ENCODE measurements at regions not wholly inside any gene's neighbourhood (a gene's known extent, or its start where the extent isn't known, plus 50 kb on each side); places are given as distances from the start of the nearest gene placed in this dataset.

DNA sequence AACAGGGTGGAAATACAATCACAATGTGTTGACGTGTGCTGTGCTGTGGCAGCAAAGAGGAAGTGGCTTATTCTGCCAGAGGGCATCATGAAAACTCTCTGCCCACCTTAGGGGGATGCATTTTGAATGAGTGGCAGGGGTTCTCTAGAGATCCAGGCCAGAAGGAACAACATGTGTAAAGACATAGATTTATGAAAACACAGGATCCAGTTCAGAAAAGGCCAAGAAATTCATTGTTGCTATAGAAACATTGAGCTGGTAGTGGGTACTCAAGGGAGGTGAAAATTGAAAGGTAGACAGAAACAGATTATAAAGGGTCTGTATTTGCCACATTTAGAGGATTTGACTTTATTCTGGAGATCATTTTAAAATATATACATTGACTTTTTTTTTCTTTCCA lies 417.7 kb downstream of the ENC1 start:
- no peaks in the 10 kb centered on the region for H3K4me1 ChIP-seq (ENCODE audit: insufficient read depth, low read length)
- H3K9ac ChIP-seq (ENCODE audit: low read length), result no peak overlapping the region
- no peak overlapping the region for H3K4me3 ChIP-seq (ENCODE audit: low read depth in 1 of 2, low read length in 2 of 2)
- H3K9me3 ChIP-seq (ENCODE audit: low read length), result no peaks in the 10 kb centered on the region
- no peak overlapping the region for H3K27ac ChIP-seq (ENCODE audit: low read depth, low read length)
- H3K36me3 ChIP-seq (ENCODE audit: insufficient read depth, low read length), result no peaks in the 10 kb centered on the region
- H3K27me3 ChIP-seq (ENCODE audit: control insufficient read depth in 1 of 2, insufficient read depth in 2 of 2, low read length in 2 of 2), result no peaks in the 10 kb centered on the region

DNA sequence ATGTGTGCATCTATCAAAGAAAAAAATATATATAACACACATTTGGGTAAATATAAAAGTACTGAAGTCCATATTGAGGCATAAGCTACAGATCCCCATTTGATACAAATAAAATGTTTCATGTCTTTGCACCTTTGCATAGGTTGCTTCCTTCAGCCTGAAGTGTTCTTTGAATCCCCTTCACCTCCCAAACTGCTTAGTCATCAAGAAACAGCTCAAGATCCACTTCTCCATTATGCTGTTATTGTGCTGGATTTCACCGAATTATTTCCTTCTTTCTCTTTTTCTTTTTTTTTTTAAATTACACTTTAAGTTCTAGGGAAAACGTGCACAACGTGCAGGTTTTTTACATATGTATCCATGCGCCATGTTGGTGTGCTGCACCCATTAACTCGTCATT lies 419.1 kb downstream of the ENC1 start:
- no peaks in the 10 kb centered on the region for H3K4me1 ChIP-seq (ENCODE audit: insufficient read depth, low read length)
- H3K9ac ChIP-seq (ENCODE audit: low read length), result no peak overlapping the region
- no peaks in the 10 kb centered on the region for H3K9me3 ChIP-seq (ENCODE audit: low read length)
- H3K27ac ChIP-seq (ENCODE audit: low read depth, low read length), result no peak overlapping the region
- H3K27me3 ChIP-seq (ENCODE audit: control insufficient read depth in 1 of 2, insufficient read depth in 2 of 2, low read length in 2 of 2), result no peaks in the 10 kb centered on the region
- H3K36me3 ChIP-seq (ENCODE audit: insufficient read depth, low read length), result no peaks in the 10 kb centered on the region
- H3K4me3 ChIP-seq (ENCODE audit: low read depth in 1 of 2, low read length in 2 of 2), result no peak overlapping the region

DNA sequence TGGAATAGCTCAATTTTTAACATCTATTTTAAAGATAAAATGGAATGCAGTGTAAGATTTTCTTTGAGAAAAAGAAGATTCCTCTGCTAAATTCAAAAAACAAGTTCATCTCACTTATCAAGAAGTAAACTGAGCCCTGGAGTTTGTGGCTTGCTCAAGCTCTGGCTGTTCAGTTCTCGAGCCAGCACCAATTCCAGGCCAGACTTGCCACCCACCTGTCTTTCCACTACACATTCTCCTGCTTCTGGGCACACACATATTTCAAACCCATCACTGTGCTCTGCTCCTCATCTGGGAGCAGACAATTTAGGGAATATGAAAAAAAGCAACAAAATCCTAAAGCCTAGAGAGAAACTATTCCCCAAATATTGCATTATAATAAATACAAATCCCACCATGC lies 424.5 kb downstream of the ENC1 start:
- no peaks in the 10 kb centered on the region for H3K27me3 ChIP-seq (ENCODE audit: control insufficient read depth in 1 of 2, insufficient read depth in 2 of 2, low read length in 2 of 2)
- no peaks in the 10 kb centered on the region for H3K36me3 ChIP-seq (ENCODE audit: insufficient read depth, low read length)
- H3K27ac ChIP-seq (ENCODE audit: low read depth, low read length), result no peak overlapping the region
- no peak overlapping the region for H3K4me3 ChIP-seq (ENCODE audit: low read depth in 1 of 2, low read length in 2 of 2)
- no peaks in the 10 kb centered on the region for H3K9me3 ChIP-seq (ENCODE audit: low read length)
- no peaks in the 10 kb centered on the region for H3K4me1 ChIP-seq (ENCODE audit: insufficient read depth, low read length)
- H3K9ac ChIP-seq (ENCODE audit: low read length), result no peak overlapping the region

DNA sequence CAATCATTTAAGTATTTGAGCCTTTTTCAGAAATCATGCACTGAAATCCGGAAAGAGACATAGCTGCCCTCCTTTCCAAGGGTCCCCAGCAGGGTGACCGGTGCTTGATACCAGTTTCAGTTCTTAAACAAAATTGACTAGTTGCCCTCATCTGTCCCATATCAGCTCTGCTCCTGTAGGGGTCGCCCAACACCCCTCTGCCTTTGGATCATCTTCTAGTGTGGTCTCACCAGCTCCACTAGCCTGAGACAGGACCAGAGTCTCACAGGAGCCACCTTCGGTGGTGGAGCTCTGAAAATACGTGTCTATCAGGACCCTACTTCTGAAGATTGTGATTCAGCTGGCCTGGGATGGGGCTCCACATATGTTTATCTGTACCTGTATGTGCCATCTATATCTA lies 428.2 kb downstream of the ENC1 start:
- no peak overlapping the region for H3K4me3 ChIP-seq (ENCODE audit: low read depth in 1 of 2, low read length in 2 of 2)
- no peaks in the 10 kb centered on the region for H3K4me1 ChIP-seq (ENCODE audit: insufficient read depth, low read length)
- no peaks in the 10 kb centered on the region for H3K9me3 ChIP-seq (ENCODE audit: low read length)
- no peak overlapping the region for H3K9ac ChIP-seq (ENCODE audit: low read length)
- no peak overlapping the region for H3K27ac ChIP-seq (ENCODE audit: low read depth, low read length)
- H3K36me3 ChIP-seq (ENCODE audit: insufficient read depth, low read length), result no peaks in the 10 kb centered on the region
- no peaks in the 10 kb centered on the region for H3K27me3 ChIP-seq (ENCODE audit: control insufficient read depth in 1 of 2, insufficient read depth in 2 of 2, low read length in 2 of 2)

DNA sequence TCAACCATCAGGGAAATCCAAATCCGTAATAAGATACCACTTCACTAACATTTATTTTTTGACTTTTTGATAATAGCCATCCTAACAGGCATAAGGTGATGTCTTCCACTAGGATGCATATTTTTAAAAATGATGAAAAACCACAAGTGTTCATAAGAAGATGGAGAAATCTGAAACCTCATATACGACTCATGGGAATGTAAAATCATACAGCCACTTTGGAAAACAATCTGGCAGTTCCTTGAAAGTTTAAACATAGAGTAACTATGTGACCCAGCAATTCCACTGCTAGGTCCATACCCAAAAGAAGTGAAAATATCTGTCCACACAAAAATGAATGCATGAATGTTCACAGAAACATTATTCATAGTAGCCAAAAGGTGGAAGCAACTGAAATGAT lies 431.0 kb downstream of the ENC1 start:
- H3K27me3 ChIP-seq (ENCODE audit: control insufficient read depth in 1 of 2, insufficient read depth in 2 of 2, low read length in 2 of 2), result no peaks in the 10 kb centered on the region
- no peaks in the 10 kb centered on the region for H3K9me3 ChIP-seq (ENCODE audit: low read length)
- peaks cover 19% of the 10 kb centered on the region for H3K4me1 ChIP-seq (ENCODE audit: insufficient read depth, low read length)
- H3K36me3 ChIP-seq (ENCODE audit: insufficient read depth, low read length), result no peaks in the 10 kb centered on the region
- H3K9ac ChIP-seq (ENCODE audit: low read length), result no peak overlapping the region
- H3K27ac ChIP-seq (ENCODE audit: low read depth, low read length), result no peak overlapping the region
- no peak overlapping the region for H3K4me3 ChIP-seq (ENCODE audit: low read depth in 1 of 2, low read length in 2 of 2)

DNA sequence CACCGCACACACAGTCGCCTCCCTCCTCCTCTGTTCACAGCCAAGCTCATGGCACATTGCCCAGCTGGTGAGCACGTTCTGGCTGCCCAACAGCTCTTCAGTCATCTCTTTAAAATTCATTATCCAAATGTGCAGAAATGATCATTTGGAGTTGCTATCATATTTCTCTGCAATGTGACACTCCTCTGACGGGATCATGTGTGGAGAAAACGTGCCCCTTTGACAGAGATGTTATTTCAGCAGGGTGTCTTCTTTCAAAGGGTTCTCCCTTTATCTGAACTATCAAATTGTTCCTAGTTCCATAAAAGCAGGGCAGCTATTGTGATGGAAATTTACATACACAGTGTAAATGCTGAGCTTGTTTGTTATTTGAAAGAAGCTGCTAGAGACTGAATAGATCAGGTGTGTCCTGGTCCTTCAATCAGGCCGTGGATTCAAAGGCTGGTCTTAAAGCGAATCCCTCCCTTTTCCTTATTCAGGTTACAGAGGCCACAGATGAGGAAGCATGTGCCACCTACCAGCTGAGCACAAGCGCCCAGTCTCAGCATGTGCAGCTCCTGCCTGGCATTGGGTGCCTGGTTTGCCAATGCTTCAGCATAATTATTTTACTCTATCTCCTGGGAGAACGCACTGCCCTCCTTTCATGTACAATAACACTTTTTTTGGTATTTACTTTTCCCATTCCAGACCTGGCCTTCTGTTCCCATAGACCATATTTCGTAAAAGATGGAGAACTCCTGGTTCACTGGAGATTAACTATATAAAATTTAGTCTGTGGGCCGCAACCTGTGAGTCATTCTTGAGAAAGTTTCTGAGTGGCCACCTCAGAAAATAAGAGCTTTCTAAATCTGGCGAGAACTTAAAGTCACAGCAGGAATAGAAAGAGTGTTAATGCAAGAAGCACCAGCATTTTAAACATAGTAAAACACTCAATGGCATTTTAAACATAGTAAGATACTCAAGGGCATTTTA lies 433.7 kb downstream of the ENC1 start:
- Histone ChIP-seq H3K4me3 (ENCODE audit: low read depth in 1 of 2, low read length in 2 of 2) (no peak overlapping the region), H3K9ac (ENCODE audit: low read length) (no peak overlapping the region), H3K27ac (ENCODE audit: low read depth, low read length) (no peak overlapping the region), H3K36me3 (ENCODE audit: insufficient read depth, low read length) (no peaks in the 10 kb centered on the region), H3K9me3 (ENCODE audit: low read length) (no peaks in the 10 kb centered on the region), H3K4me1 (ENCODE audit: insufficient read depth, low read length) (peaks cover 19% of the 10 kb centered on the region), H3K27me3 (ENCODE audit: control insufficient read depth in 1 of 2, insufficient read depth in 2 of 2, low read length in 2 of 2) (no peaks in the 10 kb centered on the region)

DNA sequence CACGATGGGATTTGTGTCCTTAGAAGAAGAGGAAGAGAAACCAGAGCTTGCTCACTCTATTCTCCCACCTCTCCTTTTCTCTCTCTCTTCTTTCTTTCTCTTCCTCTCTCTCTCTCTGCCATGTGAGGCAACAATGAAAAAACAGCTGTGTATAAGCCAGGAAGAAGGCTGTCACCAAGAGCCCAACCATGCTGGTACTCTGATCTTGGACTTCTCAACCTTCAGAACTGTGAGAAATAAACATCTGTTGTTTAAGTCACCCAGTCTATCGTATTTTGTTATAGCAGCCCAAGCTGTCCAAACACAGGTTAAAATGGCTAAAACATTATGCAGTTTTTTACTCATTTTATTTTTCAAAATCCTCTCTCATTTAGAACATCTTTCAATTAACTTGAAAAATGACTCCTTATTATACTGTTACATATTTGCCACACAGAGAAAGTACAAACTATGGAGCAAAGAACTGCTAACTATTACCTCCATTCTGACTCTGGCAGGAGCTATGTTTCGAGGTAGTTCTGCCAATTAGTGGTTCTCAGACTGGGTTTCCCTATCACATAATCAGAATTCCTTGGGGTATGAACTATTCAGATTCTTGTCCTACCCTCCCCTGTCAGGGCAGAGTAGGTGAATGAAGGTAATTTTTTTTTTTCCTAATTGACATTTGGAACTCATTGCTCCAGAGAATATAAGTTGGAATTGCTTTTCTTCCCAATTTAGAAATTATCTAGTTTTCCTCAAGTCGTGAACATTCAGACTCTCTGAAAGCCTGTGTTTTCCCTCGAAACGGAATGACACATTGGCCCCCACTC lies 434.6 kb downstream of the ENC1 start:
- Histone ChIP-seq H3K27ac (ENCODE audit: low read depth, low read length) (no peak overlapping the region), H3K9ac (ENCODE audit: low read length) (no peak overlapping the region), H3K4me1 (ENCODE audit: insufficient read depth, low read length) (peaks cover 19% of the 10 kb centered on the region)

DNA sequence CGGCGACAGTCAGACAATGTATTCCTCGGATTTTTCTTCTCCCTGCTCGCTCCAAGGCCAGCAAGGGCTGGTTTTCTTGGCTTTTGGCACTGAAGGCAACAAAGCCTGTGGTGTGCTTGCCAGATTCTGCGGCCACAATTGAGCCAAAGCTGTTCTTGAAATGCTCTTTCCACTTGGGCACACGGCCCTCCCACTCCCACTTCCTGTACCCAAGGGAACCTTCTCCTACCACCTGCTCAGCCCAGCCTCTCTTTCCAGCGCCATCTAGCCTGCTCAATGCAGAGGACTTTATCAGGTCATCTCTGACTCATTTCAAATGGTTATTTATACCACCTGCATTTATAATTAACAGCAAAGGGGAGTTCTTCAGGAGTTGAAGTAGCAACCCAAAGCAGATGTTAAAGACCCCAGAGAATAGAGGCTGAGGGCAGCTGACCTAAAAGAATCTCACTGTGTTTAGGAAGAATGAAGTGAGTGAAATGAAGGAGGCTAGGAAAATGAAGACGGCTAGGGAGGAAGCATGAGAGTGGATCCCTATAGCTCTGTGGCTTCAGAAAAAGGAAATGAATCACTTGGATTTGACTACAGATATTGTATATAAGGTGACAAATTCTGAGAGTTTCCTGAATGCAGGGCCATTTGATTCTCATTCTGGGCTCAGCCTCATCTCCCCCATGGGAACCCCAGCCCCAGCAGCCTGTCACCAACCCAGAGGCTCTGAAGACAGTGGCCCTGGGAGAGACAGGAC lies 439.0 kb downstream of the ENC1 start:
- no peaks in the 10 kb centered on the region for H3K27me3 ChIP-seq (ENCODE audit: control insufficient read depth in 1 of 2, insufficient read depth in 2 of 2, low read length in 2 of 2)
- H3K9ac ChIP-seq (ENCODE audit: low read length), result no peak overlapping the region
- no peaks in the 10 kb centered on the region for H3K36me3 ChIP-seq (ENCODE audit: insufficient read depth, low read length)
- H3K9me3 ChIP-seq (ENCODE audit: low read length), result no peaks in the 10 kb centered on the region
- no peak overlapping the region for H3K4me3 ChIP-seq (ENCODE audit: low read depth in 1 of 2, low read length in 2 of 2)
- no peak overlapping the region for H3K27ac ChIP-seq (ENCODE audit: low read depth, low read length)
- peaks cover 12% of the 10 kb centered on the region for H3K4me1 ChIP-seq (ENCODE audit: insufficient read depth, low read length)

More for the DNA sequence above, 434.6 kb downstream of the ENC1 start:
- H3K9me3 ChIP-seq (ENCODE audit: low read length), result no peaks in the 10 kb centered on the region
- H3K27me3 ChIP-seq (ENCODE audit: control insufficient read depth in 1 of 2, insufficient read depth in 2 of 2, low read length in 2 of 2), result no peaks in the 10 kb centered on the region
- H3K36me3 ChIP-seq (ENCODE audit: insufficient read depth, low read length), result no peaks in the 10 kb centered on the region
- no peak overlapping the region for H3K4me3 ChIP-seq (ENCODE audit: low read depth in 1 of 2, low read length in 2 of 2)

DNA sequence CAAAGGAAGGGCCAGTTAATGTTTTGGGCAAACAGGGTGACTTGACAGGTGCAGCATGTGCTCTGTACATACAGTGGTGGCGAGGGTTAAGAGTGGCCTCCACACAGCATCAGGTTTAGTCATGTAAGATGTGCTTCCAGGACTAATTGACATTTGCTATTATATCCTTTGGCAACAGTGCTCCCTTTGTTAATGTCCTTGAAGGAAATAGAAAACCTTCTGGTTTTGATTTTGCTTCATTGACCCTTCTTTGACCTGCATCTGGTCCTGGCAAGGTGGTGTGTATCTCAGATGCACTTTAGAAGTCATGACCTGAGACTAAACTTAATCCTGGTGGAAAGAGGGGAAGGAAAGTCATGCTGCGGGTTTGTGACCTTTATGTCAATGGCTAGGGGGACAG lies 440.0 kb downstream of the ENC1 start:
- H3K4me1 ChIP-seq (ENCODE audit: insufficient read depth, low read length), result peaks cover 3% of the 10 kb centered on the region
- H3K4me3 ChIP-seq (ENCODE audit: low read depth in 1 of 2, low read length in 2 of 2), result no peak overlapping the region
- no peak overlapping the region for H3K9ac ChIP-seq (ENCODE audit: low read length)
- H3K27ac ChIP-seq (ENCODE audit: low read depth, low read length), result no peak overlapping the region
- H3K9me3 ChIP-seq (ENCODE audit: low read length), result no peaks in the 10 kb centered on the region
- no peaks in the 10 kb centered on the region for H3K27me3 ChIP-seq (ENCODE audit: control insufficient read depth in 1 of 2, insufficient read depth in 2 of 2, low read length in 2 of 2)
- H3K36me3 ChIP-seq (ENCODE audit: insufficient read depth, low read length), result no peaks in the 10 kb centered on the region

DNA sequence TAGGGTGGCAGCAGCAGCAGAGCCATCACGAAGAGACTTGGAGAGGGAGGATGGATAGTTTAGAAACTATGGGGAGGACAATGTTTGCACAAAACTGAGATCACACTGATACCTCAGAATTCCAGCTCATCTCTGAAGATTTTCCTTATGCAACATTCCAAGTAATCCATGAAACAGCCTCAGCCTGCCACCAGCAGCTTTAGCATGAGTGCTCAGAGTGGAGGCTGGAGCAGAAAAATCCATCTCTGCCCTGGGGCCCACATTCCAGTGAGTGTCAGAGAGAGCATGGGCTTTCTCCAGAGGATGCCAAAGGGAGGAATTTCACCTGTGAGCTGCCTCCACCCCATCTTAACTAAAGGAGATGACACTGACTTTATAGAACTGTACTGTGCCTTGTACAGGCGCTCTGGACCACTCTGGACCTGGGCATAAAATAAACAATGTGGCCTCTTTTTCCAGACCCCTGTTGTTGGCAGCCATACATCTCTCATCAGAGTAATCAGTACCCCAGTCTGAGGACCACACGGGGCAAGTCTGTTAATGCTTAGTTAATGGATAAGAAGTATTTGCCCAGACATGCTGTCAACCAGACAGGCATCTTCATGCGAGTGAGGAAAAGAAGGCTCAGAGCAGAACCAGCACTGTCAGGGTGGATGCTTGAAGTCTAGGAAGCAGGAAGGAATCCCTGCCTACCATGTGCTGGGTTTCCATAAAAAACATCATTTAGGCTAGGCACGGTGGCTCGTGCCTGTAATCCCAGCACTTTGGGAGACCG lies 440.9 kb downstream of the ENC1 start:
- H3K27me3 ChIP-seq (ENCODE audit: control insufficient read depth in 1 of 2, insufficient read depth in 2 of 2, low read length in 2 of 2), result no peaks in the 10 kb centered on the region
- no peak overlapping the region for H3K4me3 ChIP-seq (ENCODE audit: low read depth in 1 of 2, low read length in 2 of 2)
- no peaks in the 10 kb centered on the region for H3K9me3 ChIP-seq (ENCODE audit: low read length)
- no peak overlapping the region for H3K9ac ChIP-seq (ENCODE audit: low read length)
- no peak overlapping the region for H3K27ac ChIP-seq (ENCODE audit: low read depth, low read length)
- no peaks in the 10 kb centered on the region for H3K4me1 ChIP-seq (ENCODE audit: insufficient read depth, low read length)
- H3K36me3 ChIP-seq (ENCODE audit: insufficient read depth, low read length), result no peaks in the 10 kb centered on the region
